GM21723 (cell line): ENCODE measurements at regions not wholly inside any gene's neighbourhood (a gene's known extent, or its start where the extent isn't known, plus 50 kb on each side); places are given as distances from the start of the nearest gene placed in this dataset.
"Not testable (repeated sequence)": the region's sequence is repeated elsewhere in the genome, so short reads cannot be mapped to it uniquely, and the experiment has no call there.

Experiments used
- ATAC-seq: cut with Tn5 transposase; IDR thresholded peaks from one replicate; pipeline ENCODE4 v1.9.1; 2021; ENCODE audit warnings: mild to moderate bottlenecking, moderate library complexity; ENCODE audit not compliant: unreplicated experiment

DNA sequence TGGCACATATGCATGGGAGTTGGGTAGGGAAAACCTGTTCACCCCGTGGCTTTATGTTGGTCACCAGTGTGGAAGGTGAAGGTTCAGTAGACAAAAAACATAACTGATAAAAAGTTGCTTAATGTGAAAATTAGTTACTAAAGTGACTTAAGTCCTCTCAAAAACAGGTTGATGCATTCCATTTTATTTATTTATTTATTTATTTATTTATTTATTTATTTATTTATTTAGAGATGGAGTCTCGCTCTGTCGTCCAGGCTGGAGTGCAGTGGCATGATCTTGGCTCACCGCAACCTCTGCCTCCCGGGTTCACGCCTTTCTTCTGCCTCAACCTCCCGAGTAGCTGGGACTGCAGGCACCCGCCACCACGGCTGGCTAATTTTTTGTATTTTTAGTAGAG, 541.0 kb downstream of the DCDC2C start:
- not testable (repeated sequence) for ATAC-seq

DNA sequence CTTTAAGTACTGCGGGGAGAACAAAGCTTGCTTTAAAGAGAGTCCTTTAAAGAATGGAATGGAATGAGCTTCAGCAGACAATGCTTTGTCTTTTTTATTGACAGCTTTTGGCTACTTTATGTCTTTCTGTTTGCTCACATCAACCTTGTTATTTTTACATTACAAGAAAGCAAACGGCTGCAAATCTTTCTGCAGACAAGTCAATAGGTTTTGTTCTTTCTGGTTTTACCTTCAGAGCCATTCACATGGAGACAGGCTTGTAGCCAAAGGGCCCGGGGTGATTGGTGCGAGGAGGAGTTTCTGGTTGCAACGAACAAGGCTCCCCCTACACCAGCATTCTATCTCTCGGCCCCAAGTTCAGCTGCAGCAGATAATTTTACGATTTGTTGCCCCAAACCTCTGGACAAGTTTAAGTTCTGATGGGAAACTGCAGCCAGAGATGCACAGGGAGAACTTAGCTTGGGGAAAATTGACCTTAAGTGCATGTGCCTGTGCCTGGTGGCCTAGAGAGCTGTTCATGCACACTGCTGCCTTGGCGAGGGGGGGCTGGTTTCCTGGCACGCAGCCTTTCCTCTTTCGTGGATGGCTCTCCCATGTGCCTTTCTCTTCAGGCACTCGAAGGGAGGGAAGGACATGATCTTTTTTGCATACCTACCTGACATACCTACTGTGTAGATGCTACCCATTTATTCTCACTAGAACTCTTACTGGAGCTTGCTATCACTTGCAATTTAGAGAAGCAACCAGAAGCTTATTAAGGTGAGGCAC, 543.2 kb downstream of the DCDC2C start:
- ATAC-seq: no peak

DNA sequence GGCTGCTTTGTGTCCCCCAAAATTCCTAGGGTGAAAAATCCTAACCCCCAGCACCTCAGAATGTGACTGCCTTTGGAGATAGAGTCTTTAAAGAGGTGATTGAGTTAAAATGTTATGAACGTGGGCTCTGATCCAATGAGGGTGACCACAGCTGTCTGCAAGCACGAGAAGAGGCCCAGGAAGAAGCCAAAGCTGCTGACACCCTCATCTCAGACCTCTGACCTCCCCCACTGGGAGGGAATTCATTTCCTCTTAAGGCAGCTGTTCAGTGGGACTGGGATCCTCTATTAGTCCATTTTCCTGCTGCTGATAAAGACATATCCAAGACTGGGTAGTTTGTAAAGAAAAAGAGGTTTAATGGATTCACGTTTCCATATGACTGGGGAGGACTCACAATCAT, 544.4 kb downstream of the DCDC2C start:
- no peak for ATAC-seq

DNA sequence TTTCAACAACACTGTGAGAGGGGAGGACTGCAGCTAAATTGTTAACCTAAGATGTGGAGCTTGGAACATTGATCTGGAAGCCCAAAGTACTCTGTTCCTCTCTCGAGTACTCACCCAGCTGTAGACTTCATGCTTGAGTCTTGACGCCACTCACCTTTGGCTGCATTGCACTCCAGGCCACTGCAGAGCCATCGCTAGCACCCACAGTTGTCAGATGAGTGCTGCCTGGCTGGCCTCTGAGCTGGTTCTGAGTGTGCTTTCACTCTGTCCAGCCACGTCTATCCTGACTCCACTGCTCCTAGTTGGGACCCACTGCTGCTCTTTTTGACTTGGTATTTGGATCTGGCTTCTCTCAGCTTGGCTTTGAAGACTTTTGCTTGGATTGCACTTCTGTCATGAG, 552.1 kb downstream of the DCDC2C start:
- no peak for ATAC-seq

- no peak for ATAC-seq
Observed at GRCh38 chr2:4256351-4256750, 553.0 kb downstream of the DCDC2C start.

- no peak for ATAC-seq
Observed at GRCh38 chr2:4258563-4258962, 555.2 kb downstream of the DCDC2C start.

DNA sequence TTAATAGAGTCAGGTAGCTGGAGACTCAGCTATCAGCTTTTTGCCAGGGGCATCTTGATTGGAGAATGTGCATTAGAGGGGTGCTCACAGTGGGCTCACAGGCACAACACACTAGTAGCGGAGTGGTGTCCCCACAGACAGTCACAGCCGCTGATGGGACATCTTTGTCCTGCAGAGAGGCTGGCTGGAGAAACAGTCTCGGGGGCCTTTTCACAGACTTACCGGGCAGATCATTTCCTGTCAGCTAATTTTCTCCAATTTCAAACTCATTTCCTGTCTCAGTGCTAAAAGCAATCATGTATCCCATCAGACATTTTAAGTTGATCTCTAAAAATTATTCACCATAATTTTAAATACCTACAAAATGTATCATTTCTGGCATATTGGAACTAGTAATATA, 562.6 kb downstream of the DCDC2C start:
- no peak for ATAC-seq

DNA sequence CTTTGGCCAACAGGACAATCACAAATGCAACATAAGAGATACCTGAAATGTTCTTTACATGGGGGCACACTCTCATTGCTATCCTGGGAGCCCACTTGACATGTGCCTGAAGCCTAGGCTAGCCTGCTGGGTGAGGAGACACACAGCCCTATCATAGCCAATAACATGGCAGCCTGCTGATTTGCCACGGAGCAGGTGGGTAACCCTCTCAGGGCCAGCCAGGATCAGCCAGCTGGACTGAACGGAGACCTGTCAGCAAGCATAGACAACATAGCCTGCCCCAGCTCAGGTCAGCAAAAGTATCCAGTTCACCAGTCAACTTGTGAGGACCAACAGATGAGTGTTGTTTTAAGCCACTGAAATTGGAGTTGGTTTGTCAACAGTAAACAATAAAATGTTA, 566.5 kb downstream of the DCDC2C start:
- ATAC-seq: no peak

DNA sequence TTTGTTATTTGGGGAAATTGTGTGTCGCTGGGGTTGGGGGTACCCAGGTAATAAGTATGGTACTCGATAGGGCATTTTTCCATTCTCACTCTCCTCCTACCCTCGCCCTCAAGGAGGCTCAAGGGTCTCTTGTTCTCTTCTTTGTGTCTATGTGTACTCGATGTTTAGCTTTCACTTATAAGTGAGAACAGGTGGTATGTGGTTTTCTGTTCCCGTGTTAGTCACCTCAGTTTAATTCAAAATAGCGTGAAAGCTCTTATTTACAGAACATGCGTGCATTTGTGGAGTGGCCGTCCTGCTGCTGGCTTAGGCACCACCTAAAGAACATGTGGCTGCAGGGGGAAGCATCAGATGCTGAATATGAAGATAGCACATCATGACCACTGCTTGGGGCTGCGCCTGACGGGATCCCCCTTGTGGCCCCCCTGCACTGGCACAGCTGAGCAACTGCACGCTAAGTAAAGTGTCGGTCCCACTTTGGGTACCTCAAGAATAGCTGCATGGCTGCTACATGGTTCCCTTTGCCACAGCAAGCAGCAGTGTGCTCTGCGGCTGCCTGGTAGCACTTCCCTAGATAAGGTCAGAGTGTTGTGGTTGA, 569.0 kb downstream of the DCDC2C start:
- ATAC-seq: no peak

GRCh38 chr2:4278392-4278791, 575.0 kb downstream of the DCDC2C start:
- ATAC-seq: no peak

DNA sequence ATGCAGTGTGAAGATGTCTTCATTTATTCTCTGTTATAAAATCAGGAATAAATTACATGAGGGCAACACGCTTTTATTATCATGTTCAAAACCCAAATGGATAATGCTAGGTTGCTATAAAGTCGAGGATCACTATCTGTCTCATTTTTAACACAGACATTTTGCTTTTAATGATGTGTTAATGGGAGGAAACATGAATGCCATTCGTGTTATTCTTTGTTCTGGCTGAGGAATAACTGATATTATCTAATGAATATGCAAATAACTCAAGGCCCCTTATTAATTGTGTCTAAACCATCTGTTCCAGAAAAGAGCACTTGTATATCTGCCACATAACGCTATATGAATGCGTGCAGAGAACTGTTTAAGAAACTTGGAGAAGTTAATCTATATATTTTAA, 576.1 kb downstream of the DCDC2C start:
- ATAC-seq: no peak

DNA sequence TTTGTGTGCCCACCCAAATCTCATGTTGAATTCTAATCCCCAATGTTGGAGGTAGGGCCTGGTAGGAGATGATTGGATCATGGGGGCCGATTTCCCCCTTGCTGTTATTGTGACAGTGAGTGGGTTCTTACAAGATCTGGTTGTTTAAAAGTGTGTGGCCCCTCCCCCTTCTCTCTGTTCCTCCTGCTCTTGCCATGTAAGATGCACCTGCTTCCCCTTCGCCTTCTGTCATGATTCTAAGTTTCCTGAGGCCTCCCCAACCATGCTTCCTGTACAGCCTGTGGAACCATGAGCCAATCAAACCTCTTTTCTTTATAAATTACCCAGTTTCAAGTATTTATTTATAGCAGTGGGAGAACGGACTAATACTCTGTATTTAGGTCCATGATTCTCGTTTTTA, 588.1 kb downstream of the DCDC2C start:
- ATAC-seq: no peak

- ATAC-seq: no peak
Observed at GRCh38 chr2:4295680-4296079, 592.3 kb downstream of the DCDC2C start.

DNA sequence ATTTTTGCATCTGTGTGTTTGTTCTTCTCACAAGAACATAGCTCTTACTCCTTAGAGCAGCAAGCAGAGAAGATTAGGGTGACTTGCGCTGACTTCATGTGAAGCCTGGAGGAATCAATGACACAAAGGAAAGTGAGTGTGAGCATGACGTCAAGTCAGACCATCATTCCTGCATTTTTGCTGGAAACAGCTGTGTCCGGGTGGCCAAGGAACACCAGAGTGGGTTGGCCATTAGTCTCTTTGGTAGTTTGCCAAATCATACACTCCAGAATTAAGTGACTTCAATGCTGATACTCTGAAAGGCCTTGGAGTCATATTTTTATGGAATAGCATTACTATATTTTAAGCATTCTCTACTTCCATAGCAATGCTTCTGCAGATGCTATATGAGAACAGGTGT, 597.2 kb downstream of the DCDC2C start:
- no peak for ATAC-seq

DNA sequence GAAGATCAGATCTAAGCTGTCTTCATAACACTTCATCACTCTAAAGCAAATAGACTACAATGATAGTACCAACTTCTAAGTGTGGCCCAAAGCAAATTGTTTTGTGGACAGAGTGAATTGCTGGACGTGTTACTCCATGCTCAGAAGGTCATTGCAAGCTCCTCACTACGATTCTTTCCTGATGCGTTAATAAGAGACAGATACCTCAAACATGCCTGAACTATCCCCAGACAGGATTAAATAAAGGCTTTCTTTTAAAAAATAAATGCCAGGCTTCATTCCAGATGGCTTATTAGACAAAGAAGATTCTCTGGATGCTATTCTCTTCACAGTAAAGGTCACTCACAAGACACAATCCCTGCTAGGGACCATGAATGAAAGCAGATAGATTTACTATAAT, 621.2 kb downstream of the DCDC2C start:
- no peak for ATAC-seq

DNA sequence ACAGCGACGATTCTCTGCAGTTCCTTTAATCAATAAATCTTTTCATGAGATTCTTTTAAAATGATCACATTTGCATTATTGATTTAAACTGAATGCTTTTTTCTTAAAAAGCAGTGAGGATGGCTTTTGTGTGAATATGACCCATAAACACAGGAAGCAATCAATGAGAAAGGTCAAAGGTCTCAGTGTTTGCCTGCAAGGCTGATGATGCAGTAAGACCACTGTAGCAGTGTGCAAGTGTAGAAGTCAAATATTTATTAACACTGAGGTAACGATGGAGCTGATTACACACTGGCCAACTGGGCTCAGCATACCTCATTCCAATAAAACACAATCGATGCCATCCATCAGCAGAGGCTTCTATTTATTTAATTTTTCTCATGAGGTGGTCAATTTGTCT, 633.5 kb downstream of the DCDC2C start:
- no peak for ATAC-seq

- ATAC-seq: no peak
Observed at GRCh38 chr2:4338345-4338744, 635.0 kb downstream of the DCDC2C start.

- no peak for ATAC-seq
Observed at GRCh38 chr2:4340536-4340935, 637.2 kb downstream of the DCDC2C start.

DNA sequence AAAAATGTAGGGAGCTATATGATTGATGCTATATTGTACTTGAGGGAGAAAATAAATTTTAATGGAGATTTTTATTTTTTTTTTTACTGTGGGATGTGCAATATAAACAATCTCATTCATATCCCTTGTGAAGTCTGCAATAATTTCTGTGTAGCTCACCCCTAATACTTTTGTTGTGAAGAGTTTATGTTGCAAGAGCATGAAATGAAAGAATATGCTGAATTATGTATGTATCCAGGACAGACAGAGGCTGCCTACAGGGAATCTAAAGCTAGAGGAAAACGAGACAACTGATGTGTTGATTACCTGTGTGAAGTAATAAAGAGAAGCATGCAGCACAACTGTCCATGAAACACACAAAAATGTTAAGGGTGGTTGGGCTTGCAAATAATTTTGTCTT, 643.3 kb downstream of the DCDC2C start:
- no peak for ATAC-seq

- ATAC-seq: no peak
Observed at GRCh38 chr2:4353668-4354067, 650.3 kb downstream of the DCDC2C start.

- no peak for ATAC-seq
Observed at GRCh38 chr2:4354164-4354563, 650.8 kb downstream of the DCDC2C start.

- ATAC-seq: no peak
Observed at GRCh38 chr2:4354678-4355077, 651.3 kb downstream of the DCDC2C start.

DNA sequence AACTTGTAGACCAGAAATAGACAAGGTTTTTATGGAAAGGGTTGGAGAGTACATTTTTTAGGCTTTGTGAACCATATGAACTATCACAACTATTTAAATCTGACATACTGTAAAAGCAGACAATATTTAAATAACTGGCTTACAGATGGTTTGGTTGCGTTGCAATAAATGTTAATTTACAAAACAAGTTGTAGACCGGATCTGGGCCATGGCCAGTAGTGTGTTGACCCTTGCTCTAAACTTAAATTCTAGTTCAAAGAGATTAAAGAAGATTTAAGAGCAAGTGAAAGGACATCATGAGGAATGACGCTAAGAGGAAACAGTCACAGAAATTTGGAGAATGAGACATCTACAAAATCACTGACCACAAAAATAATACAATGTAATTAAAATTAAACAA, 652.7 kb downstream of the DCDC2C start:
- no peak for ATAC-seq
